ENCODE measurements at regions not wholly inside any gene's neighbourhood (a gene's known extent, or its start where the extent isn't known, plus 50 kb on each side); places are given as distances from the start of the nearest gene placed in this dataset.
"Not testable (repeated sequence)": the region's sequence is repeated elsewhere in the genome, so short reads cannot be mapped to it uniquely, and the experiment has no call there.

GRCh38 chr1:29599071-29599470 lies 362.7 kb downstream of the PTPRU start:
- DNase-seq (ENCODE audit: low read depth in 3 of 3): no peak

GRCh38 chr1:29597861-29598260 lies 361.5 kb downstream of the PTPRU start:
- no peak for DNase-seq (ENCODE audit: low read depth in 3 of 3)

GRCh38 chr1:29593601-29594382 lies 357.5 kb downstream of the PTPRU start:
- DNase-seq (ENCODE audit: low read depth in 3 of 3): no peak

DNA sequence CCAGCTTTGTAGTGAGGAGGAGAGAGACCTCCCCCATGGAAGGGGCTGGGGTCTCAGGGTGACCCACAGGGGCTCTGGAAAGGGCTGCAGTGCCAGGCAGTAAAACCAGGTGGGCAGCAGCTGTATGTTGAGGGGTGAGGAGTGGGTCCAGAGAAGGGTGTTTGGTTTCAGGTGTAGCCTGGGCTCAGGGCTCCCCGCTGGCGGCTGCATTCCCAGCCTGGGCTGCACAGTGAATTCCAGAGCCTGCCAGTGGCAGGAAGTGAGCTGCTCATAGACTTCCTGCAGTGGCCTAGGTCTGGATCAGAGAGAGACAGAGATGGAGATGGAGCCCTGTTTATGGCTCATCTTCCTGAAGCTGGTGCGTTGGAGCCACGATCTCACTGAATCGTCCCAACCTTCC lies 356.4 kb downstream of the PTPRU start:
- no peak for DNase-seq (ENCODE audit: low read depth in 3 of 3)

GRCh38 chr1:29592261-29592615 lies 355.9 kb downstream of the PTPRU start:
- DNase-seq (ENCODE audit: low read depth in 3 of 3): no peak

- no peak for DNase-seq (ENCODE audit: low read depth in 3 of 3)
Observed at GRCh38 chr1:29591601-29592260, 355.4 kb downstream of the PTPRU start.

DNA sequence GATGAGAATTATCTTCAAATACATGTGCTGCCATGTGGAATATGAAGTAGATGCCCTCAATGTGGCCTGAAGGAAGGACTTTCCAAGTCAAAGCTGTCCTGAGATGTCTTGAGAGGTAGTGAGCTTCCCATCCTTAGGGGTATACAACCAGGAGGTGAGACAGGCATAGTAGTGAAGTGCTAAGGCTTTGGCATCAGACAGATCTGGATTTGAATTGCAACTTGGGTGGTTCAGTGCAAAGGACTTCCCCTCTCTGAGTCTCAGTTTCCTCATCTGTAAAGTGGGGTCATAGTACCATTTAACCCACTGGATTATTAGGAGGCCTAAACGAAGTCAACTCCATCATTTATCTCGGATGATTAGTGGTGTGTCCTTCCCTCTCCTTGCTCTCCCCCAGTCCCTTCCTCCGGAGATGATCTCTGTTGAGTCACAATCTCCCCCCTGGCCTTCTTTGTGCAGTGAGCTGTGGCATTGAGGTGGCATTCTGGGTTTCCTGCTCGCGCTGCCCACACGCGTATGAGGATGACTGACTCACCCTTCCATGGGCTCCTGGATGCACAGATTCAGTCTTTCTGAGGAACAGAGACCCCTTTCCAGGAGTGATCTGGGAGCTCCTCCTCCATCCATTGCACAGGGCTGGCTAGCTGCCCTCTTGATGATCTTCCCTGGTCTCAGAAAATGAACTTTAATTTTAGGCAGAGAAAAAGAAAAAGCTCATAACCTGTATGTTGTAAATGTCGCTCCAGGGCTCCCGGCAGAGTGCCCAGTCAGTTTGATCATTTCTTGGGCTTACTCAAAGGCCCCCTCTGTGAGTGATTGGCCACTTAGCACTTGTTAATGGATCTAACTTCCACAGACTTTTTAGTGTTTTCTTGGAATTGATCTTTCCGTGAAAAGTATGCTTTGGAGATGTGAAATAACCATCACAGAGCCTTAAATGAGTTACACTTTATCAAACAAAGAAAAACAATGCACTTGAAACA lies 354.6 kb downstream of the PTPRU start:
- no peak for DNase-seq (ENCODE audit: low read depth in 3 of 3)

GRCh38 chr1:29589716-29590115 lies 353.4 kb downstream of the PTPRU start:
- DNase-seq (ENCODE audit: low read depth in 3 of 3): not testable (repeated sequence)

- no peak for DNase-seq (ENCODE audit: low read depth in 3 of 3)
Observed at GRCh38 chr1:29586991-29587745, 350.8 kb downstream of the PTPRU start.

DNA sequence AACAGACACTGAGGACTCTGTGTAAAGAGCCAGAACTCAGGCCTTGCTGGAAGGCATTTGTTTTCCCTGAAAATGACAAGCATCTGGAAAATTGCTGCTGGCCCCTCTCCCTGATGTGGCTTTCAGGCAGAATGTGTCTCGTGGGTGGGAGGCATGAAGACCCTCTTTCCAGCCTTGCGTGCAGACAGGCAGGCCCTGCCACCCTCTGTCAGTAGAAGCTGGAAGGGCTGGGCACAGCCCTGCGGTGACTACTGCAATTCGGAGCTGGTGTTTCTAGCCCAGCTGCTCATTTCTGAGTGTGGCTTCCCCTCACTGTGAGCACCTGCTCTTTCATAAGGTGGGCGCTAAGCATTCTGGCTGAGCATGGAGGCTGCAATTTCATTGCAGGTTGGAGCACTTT lies 349.9 kb downstream of the PTPRU start:
- no peak for DNase-seq (ENCODE audit: low read depth in 3 of 3)

DNA sequence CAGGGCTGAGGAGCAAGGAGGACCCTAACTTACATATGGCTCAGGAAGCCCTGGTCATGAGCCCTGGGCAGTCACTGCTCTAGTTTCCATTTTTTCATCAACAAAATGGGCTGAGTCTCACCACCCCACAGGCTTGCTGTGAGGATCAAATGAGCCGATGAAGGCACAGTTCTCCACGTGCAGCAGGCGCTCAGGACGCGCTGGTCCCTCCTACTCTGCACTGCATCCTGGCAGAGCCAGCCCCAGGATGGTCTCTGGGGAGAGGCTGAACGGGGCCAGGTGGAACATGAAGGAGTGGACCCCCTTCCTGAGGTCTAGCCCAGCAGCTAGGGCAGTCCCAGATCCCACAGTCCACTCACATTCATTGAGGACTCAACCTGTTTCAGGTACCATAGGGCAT lies 349.3 kb downstream of the PTPRU start:
- DNase-seq (ENCODE audit: low read depth in 3 of 3): no peak

DNA sequence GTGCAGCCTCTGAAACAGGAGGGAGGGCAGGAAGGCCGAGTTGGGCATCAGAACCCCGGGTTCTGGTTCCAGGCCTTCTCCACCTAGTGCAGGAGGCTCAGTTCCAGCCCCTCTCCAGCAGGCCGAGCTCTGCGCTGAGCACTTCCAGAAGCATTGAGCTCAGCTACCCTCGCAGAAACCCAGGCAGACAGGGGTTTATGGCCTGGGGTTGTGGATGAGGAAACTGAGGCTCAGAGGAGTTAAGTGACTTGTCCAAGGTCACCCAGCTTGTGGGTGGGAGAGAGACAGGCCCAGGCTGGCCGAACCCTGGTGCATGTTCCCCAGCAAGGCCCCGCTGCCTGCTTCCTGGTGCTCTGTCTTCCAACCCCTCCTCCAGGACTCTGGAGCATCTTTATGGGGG lies 348.9 kb downstream of the PTPRU start:
- no peak for DNase-seq (ENCODE audit: low read depth in 3 of 3)

GRCh38 chr1:29584776-29585175 lies 348.5 kb downstream of the PTPRU start:
- no peak for DNase-seq (ENCODE audit: low read depth in 3 of 3)

GRCh38 chr1:29584362-29584761 lies 348.0 kb downstream of the PTPRU start:
- no peak for DNase-seq (ENCODE audit: low read depth in 3 of 3)

DNA sequence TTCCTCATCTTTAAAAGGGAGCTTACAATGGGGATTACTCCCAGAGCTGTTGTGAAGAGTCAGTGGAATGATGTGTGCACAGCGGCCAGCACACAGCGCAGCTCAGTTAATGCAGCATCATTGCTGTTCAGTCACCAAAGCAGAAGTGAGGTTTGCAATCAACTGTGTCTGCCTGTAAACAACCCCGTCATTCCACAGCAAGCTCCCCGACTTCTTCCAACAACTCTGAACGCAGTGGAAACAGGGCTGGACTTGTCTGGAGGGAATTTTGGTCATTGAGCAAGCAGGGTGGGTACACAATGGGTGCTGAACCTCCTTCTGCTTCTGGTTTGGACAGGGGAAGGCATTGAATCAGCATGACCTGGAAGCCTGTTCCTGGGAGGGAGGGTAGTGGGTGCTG lies 347.4 kb downstream of the PTPRU start:
- no peak for DNase-seq (ENCODE audit: low read depth in 3 of 3)

GRCh38 chr1:29581256-29581655 lies 344.9 kb downstream of the PTPRU start:
- DNase-seq (ENCODE audit: low read depth in 3 of 3): no peak

DNA sequence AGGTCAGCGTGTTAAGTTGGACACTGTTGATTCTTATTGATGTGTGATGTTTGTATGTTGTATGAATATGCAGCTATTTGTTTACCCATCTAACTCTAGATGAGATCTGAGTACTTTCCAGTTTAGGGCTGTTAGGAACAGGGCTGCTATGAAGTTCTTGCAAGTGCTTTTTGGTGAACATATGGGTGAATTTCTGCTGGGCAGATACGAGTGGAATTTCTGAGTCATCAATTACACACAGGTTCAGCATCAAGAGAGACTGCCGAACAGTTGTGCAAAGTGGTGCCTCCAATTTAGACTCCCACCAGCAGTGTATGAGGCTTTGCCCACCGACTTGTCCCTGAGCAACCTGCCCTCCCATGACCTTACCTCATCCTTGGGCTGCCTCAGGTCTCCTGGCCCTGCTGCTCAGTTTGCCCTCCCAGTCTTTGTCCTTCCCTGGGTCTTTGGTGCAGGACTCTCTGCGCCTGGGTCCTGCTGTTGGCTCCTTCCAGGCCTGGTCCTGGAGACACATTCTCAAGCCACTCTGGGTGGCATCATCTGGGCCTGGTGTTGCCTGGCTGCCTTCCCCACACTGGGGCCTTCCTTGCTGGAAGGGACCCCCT lies 343.6 kb downstream of the PTPRU start:
- DNase-seq (ENCODE audit: low read depth in 3 of 3): no peak

DNA sequence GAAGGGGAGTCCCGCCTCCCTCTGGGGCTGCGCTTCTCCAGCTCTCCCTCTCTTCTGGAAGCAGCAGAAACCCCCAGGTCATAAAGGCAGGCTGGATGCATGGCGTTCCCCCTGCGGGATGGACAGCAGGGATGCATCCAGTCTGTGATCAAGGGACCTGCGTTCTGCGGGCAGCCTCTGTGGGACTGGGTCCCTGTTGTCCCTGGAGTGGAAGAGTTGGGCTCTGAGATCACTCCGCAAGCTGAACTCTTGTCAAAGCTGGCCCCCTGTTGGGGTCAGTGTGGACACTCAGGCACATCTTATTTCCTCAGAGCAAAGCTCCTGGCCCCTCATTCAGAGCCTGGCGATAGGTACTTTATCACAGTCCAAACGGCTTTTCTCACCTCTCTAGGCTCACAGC lies 341.2 kb downstream of the PTPRU start:
- no peak for DNase-seq (ENCODE audit: low read depth in 3 of 3)

GRCh38 chr1:29576510-29576909 lies 340.2 kb downstream of the PTPRU start:
- no peak for DNase-seq (ENCODE audit: low read depth in 3 of 3)

DNA sequence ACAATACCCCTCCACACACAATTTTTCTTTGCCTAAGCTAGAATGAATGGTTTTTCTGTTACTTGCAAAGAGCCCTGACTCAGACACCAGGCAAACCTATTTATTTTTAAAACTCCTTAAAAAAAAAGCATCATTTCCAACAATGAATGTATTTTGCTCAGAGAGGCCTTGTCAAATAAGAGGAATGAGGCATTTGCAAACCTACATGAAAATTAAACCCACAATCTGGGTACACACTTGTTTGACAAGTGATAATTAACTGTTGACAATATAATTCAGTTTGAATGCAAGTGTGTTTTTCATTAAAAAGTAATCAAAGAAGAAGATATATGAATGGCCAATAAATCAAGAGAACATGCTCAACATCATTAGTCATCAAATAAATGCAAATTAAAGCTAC lies 339.5 kb downstream of the PTPRU start:
- no peak for DNase-seq (ENCODE audit: low read depth in 3 of 3)

DNA sequence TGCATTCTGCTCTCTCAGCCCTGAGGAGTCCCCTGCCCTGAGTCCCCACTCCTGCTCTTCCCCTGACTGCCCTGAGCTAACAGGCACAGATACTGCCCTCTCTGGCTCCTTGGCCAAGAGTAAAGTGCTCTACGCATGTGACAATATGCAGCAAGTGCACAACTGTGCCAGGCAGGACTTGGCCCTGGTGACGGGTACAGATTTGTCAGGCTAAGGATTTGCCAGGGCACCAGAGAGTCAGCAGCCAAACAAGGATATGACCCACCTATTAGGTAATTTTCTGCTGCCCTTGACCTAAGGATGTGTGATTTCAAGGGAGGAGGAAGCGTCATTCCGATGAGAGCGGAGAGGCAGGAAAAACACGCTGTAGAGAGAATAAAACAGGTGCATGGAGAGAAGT lies 339.0 kb downstream of the PTPRU start:
- no peak for DNase-seq (ENCODE audit: low read depth in 3 of 3)

All from stimulated activated CD4-positive, alpha-beta T cell treated with anti-CD3 and anti-CD28 coated beads, TNF-alpha, amount 100 ng/mL, for 48 hours (primary cell).